ENCODE measurements at regions not wholly inside any gene's neighbourhood (a gene's known extent, or its start where the extent isn't known, plus 50 kb on each side); places are given as distances from the start of the nearest gene placed in this dataset.

- intact Hi-C loops (cut with DNase I): no loop called here
- H3K27me3 ChIP-seq: no peaks in the 10 kb centered on the region
- no peaks in the 10 kb centered on the region for H3K9me3 ChIP-seq
- no peak for DNase-seq (ENCODE audit: low spot score in 2 of 2)
- no peak overlapping the region for H3K4me3 ChIP-seq
- H3K27ac ChIP-seq: no peak overlapping the region
- no peaks in the 10 kb centered on the region for H3K36me3 ChIP-seq
- no peak for TF ChIP-seq CTCF (IDR thresholded peaks at IDR 0.05)
- H3K4me1 ChIP-seq: no peaks in the 10 kb centered on the region
Observed at GRCh38 chr6:133699741-133700385, 189.1 kb upstream of the TCF21 start.

GRCh38 chr6:133701633-133702331 is 187.1 kb upstream of the TCF21 start:
- intact Hi-C loops (cut with DNase I): no loop called here

GRCh38 chr6:133704371-133704770 is 184.5 kb upstream of the TCF21 start:
- Histone ChIP-seq H3K4me1 (peaks cover 0 to 3% of the 10 kb centered on the region in 2 donors), H3K36me3 (no peaks in the 10 kb centered on the region), H3K4me3 (no peak overlapping the region), H3K27ac (no peak overlapping the region), H3K27me3 (no peaks in the 10 kb centered on the region), H3K9me3 (no peaks in the 10 kb centered on the region)
- intact Hi-C loops (cut with DNase I): no loop called here
- no peak for TF ChIP-seq CTCF (IDR thresholded peaks at IDR 0.05)
- no peak for DNase-seq (ENCODE audit: low spot score in 2 of 2)

More at GRCh38 chr6:133701633-133702331, 187.1 kb upstream of the TCF21 start:
- H3K36me3 ChIP-seq: no peaks in the 10 kb centered on the region
- no peak overlapping the region for H3K27ac ChIP-seq
- no peak for TF ChIP-seq CTCF (IDR thresholded peaks at IDR 0.05)
- H3K4me3 ChIP-seq: no peak overlapping the region
- H3K27me3 ChIP-seq: no peaks in the 10 kb centered on the region
- DNase-seq (ENCODE audit: low spot score in 2 of 2): no peak
- peaks cover 0 to 3% of the 10 kb centered on the region in 2 donors for H3K4me1 ChIP-seq
- H3K9me3 ChIP-seq: no peaks in the 10 kb centered on the region

- no peak overlapping the region for H3K27ac ChIP-seq
- peaks cover 0 to 3% of the 10 kb centered on the region in 2 donors for H3K4me1 ChIP-seq
- no peak overlapping the region for H3K4me3 ChIP-seq
- intact Hi-C loops (cut with DNase I): loop anchor here (5.0 kb wide), 1 partner anchor 47 kb away; no protein-coding TSS in a partner anchor
- TF ChIP-seq CTCF (IDR thresholded peaks at IDR 0.05): no peak
- H3K9me3 ChIP-seq: no peaks in the 10 kb centered on the region
- DNase-seq (ENCODE audit: low spot score in 2 of 2): no peak
- no peaks in the 10 kb centered on the region for H3K27me3 ChIP-seq
- H3K36me3 ChIP-seq: no peaks in the 10 kb centered on the region
Observed at GRCh38 chr6:133705066-133705465, 183.8 kb upstream of the TCF21 start.

GRCh38 chr6:133705731-133706130 is 183.2 kb upstream of the TCF21 start:
- Histone ChIP-seq H3K4me3 (no peak overlapping the region), H3K27ac (no peak overlapping the region), H3K4me1 (peaks cover 0 to 3% of the 10 kb centered on the region in 2 donors), H3K9me3 (no peaks in the 10 kb centered on the region), H3K27me3 (no peaks in the 10 kb centered on the region), H3K36me3 (no peaks in the 10 kb centered on the region)
- no peak for TF ChIP-seq CTCF (IDR thresholded peaks at IDR 0.05)
- intact Hi-C loops (cut with DNase I): loop anchor here (5.0 kb wide), 1 partner anchor 47 kb away; no protein-coding TSS in a partner anchor
- DNase-seq (ENCODE audit: low spot score in 2 of 2): no peak

Measured in ascending aorta (tissue), 2 donors.